ENCODE measurements at regions not wholly inside any gene's neighbourhood (a gene's known extent, or its start where the extent isn't known, plus 50 kb on each side); places are given as distances from the start of the nearest gene placed in this dataset.

DNA sequence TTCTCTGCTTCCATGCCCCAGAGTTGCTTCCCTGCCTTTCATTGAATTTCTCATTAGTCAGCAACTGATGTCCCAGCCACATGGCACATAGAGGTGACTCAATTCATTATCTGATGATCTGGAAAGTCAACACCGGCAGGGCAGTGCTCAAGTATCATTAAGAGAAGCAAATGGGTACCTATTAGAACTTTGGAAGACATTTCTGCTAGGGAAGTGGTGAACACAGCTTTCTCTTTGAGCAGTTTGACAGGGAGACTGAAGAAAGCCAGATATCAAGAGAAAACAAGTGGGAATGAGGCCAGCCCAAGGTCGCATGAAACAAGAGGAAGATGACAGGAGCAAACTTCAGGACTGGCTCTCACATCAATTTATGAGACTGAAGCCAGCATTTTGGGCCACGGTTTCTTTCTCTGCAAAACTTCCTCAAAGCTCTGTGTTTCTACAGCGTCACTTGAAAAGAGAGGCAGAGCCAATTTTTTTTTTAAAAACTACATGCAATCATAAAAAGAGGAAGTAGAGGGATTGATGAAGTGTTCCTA, 108.3 kb upstream of the RPS6KA3 start:
- DNase-seq (ENCODE audit: low read depth, low spot score): no peak
- H3K4me3 ChIP-seq (ENCODE audit: low read length): no peak overlapping the region

DNA sequence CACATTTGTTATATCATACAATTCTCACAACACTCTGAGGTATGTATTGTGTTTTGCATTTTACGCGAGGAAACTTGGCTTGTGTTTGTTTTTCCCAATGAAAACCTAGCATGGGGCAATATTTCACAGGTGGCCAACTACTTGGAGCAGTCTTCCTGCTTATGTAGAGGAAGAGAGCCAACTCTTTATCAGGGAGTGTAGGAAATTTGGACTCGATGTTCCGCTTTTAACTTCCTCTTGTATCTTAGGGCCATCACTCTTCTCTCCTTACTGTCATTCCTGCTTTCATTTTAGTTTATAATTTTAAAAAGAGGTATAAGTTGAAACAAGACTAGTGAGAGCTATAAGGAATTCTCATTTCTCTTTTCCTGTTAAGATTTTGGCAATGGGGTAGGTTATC, 107.7 kb upstream of the RPS6KA3 start:
- no peak for DNase-seq (ENCODE audit: low read depth, low spot score)
- H3K4me3 ChIP-seq (ENCODE audit: low read length): no peak overlapping the region

DNA sequence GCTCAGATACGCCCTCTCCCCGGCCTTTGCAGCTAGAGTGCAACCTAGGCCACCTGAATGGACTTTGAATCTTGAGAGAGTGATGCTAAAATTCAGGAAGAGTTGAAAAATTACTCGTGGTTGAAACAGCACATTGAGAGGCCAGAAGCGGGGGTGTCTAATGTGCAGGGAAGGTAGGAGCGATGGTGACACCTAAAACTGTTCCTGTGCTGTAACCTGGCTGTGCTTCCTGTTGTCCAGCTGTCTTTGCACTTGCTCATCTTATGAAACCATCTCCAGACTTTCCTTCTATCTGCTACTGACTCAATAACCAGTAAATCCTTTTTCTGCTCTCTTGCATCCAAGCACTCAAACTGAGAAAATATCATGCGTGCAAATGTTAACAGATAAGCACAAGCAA, 106.4 kb upstream of the RPS6KA3 start:
- no peak overlapping the region for H3K4me3 ChIP-seq (ENCODE audit: low read length)
- DNase-seq (ENCODE audit: low read depth, low spot score): no peak

- DNase-seq (ENCODE audit: low read depth, low spot score): no peak
These were observed 105.8 kb upstream of the RPS6KA3 start for GRCh38 chrX:20372533-20372932.

GRCh38 chrX:20369468-20369867, 102.8 kb upstream of the RPS6KA3 start:
- no peak for DNase-seq (ENCODE audit: low read depth, low spot score)

More at GRCh38 chrX:20372533-20372932, 105.8 kb upstream of the RPS6KA3 start:
- no peak overlapping the region for H3K4me3 ChIP-seq (ENCODE audit: low read length)

DNA sequence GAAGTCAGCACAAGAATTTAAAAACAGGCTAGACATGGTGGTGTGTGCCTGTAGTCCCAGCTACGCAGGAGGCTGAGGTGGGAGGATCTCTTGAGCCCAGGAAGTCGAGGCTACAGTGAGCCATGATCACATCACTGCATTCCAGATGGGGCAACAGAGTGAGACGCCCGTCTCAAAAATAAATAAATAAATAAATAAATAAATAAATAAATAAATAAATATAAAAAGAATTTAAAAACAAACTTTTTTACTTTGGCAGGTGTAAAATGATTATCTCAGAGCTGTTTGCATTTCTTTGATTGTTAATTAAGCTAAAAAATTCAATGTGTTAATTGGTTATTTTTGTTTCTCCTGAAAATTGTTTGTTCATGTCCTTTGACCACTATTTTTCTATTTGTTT, 97.5 kb upstream of the RPS6KA3 start:
- no peak for DNase-seq (ENCODE audit: low read depth, low spot score)
- H3K4me3 ChIP-seq (ENCODE audit: low read length): no peak overlapping the region

More at GRCh38 chrX:20369468-20369867, 102.8 kb upstream of the RPS6KA3 start:
- no peak overlapping the region for H3K4me3 ChIP-seq (ENCODE audit: low read length)

GRCh38 chrX:20363275-20363674, 96.6 kb upstream of the RPS6KA3 start:
- no peak overlapping the region for H3K4me3 ChIP-seq (ENCODE audit: low read length)
- DNase-seq (ENCODE audit: low read depth, low spot score): no peak

GRCh38 chrX:20362268-20363267, 95.9 kb upstream of the RPS6KA3 start:
- DNase-seq (ENCODE audit: low read depth, low spot score): no peak
- no peak overlapping the region for H3K4me3 ChIP-seq (ENCODE audit: low read length)

DNA sequence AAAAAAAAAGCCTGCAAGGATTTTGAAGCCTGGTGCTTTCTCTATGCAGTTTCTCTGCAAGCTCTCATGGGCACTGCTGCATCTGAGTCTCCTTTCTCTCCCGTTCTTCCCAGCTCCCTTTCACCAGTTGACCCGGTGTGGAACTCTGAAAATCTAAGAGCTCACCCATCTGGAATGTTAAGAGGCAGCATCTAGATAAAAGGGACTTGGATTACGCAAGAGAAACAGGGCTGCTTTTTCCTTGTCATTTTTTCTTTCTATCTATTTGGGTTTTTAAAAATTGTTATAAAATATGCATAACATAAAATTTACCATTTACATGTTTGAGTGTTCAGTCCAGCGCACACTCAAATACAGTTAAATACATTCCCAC, 95.2 kb upstream of the RPS6KA3 start:
- H3K4me3 ChIP-seq (ENCODE audit: low read length): no peak overlapping the region
- no peak for DNase-seq (ENCODE audit: low read depth, low spot score)

DNA sequence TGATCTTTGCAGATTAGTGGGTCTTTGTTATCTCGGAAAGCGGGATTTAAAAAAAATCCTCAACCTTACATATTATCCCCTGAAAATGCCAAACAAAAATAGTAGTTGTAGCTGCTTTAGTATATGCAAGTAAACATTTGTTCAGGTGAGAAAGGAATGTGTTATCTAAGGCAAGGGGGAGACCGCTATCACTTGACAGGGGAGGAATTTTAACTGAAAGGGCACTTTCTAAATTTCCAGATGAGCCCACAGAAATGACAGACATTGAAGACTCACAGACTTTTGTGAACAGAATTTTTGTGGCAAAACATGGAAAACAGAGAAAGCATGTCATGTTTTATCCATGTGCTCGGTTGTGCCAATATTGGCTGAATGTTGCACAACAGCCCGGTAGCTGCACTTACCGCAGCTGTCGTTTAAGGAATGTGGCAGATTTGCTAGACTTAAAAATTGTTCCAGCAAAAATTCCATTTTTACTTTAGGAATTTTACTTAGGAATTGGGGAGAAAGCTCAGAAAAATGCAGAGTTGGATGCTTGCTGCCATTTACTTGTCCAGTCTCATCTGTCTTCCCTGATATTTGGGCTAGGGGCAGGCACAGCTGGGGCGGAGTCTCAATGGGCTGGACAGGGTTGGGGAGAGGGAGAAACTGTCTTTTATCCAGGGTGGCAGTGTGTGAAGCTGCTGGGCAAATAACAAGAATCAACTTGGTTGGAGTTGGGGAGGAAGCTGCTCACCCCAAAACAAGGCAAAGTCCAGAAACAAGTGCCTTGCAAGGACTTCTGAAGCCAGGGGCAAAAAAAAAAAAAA, 94.6 kb upstream of the RPS6KA3 start:
- no peak for DNase-seq (ENCODE audit: low read depth, low spot score)

DNA sequence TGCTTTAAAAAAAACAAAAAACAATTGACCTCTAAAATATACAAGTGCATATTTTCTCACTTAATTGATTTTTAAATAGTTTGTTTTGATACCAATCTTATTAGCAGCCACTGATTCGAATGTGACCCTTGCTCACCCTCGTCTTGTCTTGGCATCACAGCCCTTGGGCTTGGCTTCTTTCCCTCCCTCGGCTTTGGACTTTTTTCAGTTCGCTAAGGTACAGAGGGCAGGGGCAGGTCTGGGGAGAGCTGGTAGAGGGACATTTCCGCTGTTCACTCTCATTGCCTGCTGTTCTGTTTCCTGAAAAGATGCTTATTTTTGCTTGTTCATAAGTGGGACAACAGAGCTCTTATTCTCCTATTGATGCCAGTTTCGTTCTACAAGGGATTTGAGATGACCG, 88.5 kb upstream of the RPS6KA3 start:
- no peak for DNase-seq (ENCODE audit: low read depth, low spot score)
- H3K4me3 ChIP-seq (ENCODE audit: low read length): no peak overlapping the region

More for the DNA sequence above, 94.6 kb upstream of the RPS6KA3 start:
- no peak overlapping the region for H3K4me3 ChIP-seq (ENCODE audit: low read length)

GRCh38 chrX:20354505-20354904, 87.8 kb upstream of the RPS6KA3 start:
- H3K4me3 ChIP-seq (ENCODE audit: low read length): no peak overlapping the region
- peak; percentile 67 for DNase-seq (ENCODE audit: low read depth, low spot score)

GRCh38 chrX:20352935-20353336, 86.2 kb upstream of the RPS6KA3 start:
- DNase-seq (ENCODE audit: low read depth, low spot score): no peak
- H3K4me3 ChIP-seq (ENCODE audit: low read length): no peak overlapping the region

DNA sequence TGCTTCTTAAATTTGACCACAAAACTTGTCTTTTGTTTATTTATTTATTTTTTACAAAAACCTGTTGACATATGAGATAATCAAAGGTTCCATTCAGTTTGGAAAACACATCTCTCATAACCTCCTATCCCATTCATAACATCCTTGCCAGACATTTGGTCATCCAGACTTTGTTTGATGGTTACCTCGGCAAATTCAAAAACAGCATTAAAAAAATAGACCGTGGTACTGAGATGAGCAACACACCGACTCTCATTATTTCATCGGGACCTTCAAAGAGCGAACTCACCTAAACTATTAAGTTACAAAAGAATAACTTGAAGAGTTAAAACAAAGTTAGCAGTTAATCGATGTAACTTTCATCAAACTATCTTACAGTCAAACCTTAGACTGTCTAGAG, 85.8 kb upstream of the RPS6KA3 start:
- DNase-seq (ENCODE audit: low read depth, low spot score): no peak
- no peak overlapping the region for H3K4me3 ChIP-seq (ENCODE audit: low read length)

DNA sequence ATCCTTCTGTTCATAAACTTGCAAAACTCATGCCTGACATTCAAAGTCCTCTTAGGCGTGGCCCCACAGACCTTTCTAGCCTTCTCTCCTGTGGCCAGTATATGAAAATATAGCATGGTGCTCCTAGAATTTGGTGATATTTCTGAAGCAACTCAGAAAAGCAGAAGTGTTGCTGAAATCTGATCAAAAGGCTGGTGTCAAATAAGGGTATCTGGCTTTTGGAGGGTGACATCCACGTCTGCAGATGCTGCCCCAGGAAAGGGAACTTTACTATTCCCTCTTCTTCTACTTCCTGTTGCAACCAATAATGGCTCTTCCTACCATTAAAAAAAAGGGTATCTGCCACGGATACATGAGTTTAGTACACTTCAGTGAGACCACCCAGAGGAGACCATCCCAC, 83.9 kb upstream of the RPS6KA3 start:
- no peak overlapping the region for H3K4me3 ChIP-seq (ENCODE audit: low read length)
- no peak for DNase-seq (ENCODE audit: low read depth, low spot score)

DNA sequence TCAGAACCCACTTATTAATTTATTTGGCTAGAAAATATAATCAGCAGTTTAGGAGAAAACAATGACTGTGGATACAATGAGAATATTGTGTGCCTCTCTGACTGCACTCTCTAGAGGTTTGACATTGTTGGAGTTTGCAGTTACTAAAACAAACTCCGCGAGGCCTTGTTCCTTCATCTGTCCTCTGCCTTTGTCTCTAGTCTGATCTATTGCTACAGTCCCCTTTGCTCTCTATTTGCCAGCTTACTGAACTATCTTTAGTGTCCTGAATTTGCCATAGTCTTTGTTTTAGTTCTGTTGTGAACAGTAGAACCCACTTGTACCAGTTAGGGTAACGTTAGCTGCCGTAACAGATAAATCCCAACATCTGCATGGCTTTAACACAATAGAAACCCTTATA, 81.4 kb upstream of the RPS6KA3 start:
- no peak overlapping the region for H3K4me3 ChIP-seq (ENCODE audit: low read length)
- DNase-seq (ENCODE audit: low read depth, low spot score): no peak

DNA sequence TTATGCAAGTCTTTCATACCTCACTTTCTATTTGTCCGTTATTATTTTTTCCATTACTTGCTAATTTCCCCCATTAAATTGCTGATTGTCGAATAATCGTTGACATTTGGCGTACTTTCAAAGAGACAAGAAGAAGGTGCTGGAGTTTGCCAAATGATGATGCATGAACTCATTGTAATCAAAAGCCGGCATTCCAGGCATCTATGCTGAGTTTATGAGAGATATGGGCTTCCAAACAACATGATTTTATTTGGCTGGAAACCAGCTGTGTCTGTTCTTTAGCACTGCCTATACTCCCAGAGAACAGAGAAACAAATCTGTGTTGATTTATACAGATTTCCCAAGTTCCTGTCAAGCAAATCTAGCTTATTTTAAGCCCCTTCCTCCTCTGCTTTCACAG, 80.8 kb upstream of the RPS6KA3 start:
- H3K4me3 ChIP-seq (ENCODE audit: low read length): no peak overlapping the region
- no peak for DNase-seq (ENCODE audit: low read depth, low spot score)

DNA sequence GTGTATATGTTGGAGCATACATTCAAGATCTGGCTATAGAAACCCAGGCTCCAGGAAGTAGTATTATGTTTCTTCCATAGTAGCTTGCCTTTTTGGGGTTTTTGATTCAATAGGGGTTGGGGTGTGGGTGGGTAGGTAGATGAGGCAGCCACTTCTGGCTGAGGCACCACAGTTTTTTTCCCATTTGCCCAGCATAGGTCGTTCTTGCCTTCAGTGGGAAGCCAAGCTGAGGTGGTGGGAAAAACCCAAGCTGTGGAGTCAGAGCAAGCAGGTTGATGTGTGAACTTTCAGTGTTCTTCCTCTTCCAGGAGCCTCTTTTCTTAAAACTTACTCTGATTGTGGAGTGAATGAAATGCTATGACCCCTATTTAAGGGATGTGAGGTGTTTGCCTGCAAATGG, 67.0 kb upstream of the RPS6KA3 start:
- no peak for DNase-seq (ENCODE audit: low read depth, low spot score)
- H3K4me3 ChIP-seq (ENCODE audit: low read length): no peak overlapping the region

DNA sequence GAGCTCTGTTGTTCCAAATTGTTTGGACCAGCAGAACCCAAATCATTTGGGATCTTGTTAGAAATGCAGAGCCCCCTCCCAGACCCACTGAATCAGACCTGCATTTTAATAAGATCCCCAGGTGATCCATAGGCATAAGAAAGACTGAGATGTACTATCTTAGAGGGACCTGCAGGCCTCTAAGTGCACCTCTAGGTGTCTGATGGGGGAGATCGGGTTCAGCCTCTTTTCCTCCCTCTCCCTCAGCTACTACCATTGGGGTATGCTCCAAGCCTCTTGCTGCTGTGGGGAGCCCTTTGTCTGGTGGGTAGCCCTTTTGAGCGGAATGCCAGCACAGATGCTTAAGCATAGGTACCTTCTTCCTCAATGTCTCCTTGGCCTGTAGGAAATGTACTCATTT, 63.8 kb upstream of the RPS6KA3 start:
- H3K4me3 ChIP-seq (ENCODE audit: low read length): no peak overlapping the region
- no peak for DNase-seq (ENCODE audit: low read depth, low spot score)

DNA sequence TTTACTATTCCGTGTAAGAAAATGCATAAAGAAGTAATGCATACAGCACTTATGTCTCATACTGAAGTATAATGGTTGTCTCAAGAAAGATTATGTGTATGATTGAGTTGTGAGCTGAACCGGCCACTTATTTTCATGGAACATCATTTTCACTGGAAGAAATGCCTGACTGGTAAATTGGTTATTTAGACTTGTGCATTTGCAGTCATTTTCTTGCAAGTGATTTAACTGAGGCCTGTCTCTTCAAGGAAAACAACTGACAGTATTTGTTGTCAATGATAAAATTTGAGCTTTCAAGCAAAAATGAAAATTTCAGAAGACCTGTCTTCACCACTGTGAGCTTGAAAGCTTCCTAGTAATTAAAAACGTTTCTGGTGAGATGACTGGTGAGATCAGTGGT, 62.7 kb upstream of the RPS6KA3 start:
- H3K4me3 ChIP-seq (ENCODE audit: low read length): no peak overlapping the region
- no peak for DNase-seq (ENCODE audit: low read depth, low spot score)
